Fibroblast of villous mesenchyme (primary cell): ENCODE measurements at regions not wholly inside any gene's neighbourhood (a gene's known extent, or its start where the extent isn't known, plus 50 kb on each side); places are given as distances from the start of the nearest gene placed in this dataset. TPM values are rescaled to one million over a fixed set of nuclear protein-coding genes. Genes with fewer than 3 reads are reported as not detected.

Experiments used
- DNase-seq: peaks from one replicate; pipeline ENCODE4 v3.0.0-alpha.2; 2010; ENCODE audit warnings: low read depth
- H3K4me3 ChIP-seq: 2 replicates; pipeline ENCODE4 v1.5.1; 2011; ENCODE audit warnings: low read depth, mild to moderate bottlenecking, low read length
- small RNA-seq: library from RNA; depleted of rRNA; stranded (forward); fragments of <200 nt; gene quantifications from one replicate; pipeline ENCODE3, GENCODE V24; 2012
- TF ChIP-seq, protein P1 (sequence below): IDR thresholded peaks from 2 replicates; pipeline ENCODE4 v1.5.1; 2012; ENCODE audit warnings: low read depth, mild to moderate bottlenecking, low read length; ENCODE audit not compliant: insufficient read depth

- no peak overlapping the region for H3K4me3 ChIP-seq
- no peak for DNase-seq
- TF ChIP-seq, protein P1, sequence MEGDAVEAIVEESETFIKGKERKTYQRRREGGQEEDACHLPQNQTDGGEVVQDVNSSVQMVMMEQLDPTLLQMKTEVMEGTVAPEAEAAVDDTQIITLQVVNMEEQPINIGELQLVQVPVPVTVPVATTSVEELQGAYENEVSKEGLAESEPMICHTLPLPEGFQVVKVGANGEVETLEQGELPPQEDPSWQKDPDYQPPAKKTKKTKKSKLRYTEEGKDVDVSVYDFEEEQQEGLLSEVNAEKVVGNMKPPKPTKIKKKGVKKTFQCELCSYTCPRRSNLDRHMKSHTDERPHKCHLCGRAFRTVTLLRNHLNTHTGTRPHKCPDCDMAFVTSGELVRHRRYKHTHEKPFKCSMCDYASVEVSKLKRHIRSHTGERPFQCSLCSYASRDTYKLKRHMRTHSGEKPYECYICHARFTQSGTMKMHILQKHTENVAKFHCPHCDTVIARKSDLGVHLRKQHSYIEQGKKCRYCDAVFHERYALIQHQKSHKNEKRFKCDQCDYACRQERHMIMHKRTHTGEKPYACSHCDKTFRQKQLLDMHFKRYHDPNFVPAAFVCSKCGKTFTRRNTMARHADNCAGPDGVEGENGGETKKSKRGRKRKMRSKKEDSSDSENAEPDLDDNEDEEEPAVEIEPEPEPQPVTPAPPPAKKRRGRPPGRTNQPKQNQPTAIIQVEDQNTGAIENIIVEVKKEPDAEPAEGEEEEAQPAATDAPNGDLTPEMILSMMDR: no peak
Measured at GRCh38 chr16:27737513-27737912, 187.6 kb downstream of the KATNIP start.

Small RNAs in the stretch of these regions (small RNA-seq; reads per million reads assigned to genes)
- not detected for gene RF00019
